GM19397 (cell line): ENCODE measurements at regions not wholly inside any gene's neighbourhood (a gene's known extent, or its start where the extent isn't known, plus 50 kb on each side); places are given as distances from the start of the nearest gene placed in this dataset.

Source experiments
- ATAC-seq: cut with Tn5 transposase; IDR thresholded peaks from one replicate; pipeline ENCODE4 v1.9.1; 2021; ENCODE audit warnings: mild to moderate bottlenecking, moderate library complexity; ENCODE audit not compliant: unreplicated experiment

DNA sequence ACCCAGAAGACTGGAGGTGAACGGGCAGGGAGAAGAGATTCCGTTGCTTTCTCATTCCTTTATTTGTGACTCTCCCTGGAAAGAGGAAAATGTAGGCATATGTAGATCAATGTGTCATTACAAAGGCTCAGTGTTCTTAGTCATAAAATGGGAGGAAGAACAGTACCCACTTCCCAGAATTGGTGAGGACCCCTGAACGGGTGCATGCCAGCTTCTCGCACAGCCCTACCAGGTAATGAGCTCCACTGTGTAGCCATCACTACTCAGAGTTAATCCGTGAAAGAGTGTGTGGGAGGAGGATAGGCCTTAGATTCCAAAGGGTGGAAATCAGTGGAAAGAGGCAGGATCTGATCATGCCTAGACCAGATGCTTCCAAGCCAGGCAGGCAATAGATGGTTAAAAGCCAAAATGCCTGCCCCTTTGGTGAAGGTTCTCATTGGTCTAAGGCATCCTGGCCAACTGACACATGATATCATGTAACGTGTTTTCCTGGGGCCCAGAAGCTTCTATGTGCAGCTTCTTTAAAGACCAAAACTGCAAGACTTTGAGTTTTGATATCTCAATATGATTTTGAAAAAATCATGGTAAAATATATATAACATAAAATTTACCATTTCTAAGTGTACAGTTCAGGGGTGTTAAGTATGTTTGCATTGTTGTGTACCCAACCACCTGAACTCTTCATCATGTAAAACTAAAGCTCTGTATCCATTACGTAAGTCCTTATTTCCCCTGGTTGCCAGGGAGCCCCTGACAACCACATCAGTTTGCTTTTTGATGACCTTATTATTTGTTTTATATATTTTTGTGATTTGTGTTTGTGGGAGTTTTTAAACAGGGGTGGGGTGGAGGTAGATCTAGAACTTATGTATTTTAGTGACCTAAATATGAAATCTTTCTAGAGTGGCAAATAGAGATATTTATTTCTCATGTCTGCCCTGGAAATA lies 402.2 kb upstream of the CFAP20DC start:
- ATAC-seq: peak; percentile 2

GRCh38 chr3:59450946-59451763 lies 401.3 kb upstream of the CFAP20DC start:
- peak; percentile 94 for ATAC-seq

DNA sequence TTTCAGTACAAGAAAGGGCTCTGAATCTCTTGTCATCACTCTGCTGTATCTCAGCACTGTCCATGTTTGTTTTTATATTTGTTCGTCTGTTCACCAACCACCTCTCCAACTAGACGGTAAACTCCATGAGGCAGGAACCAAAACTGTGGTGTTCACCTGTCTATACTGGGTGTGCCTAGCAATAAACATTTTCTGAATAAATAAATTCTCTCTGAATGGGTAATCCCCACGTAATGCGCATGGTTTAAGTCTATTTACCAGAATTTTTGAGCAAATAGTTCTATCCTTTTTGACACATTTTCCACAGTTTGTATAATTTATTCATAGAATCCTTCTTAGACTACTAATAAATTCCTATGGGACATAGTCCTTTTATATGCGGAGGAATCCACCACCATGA lies 400.6 kb upstream of the CFAP20DC start:
- ATAC-seq: no peak

- ATAC-seq: no peak
Measured at GRCh38 chr3:59446775-59447465, 397.1 kb upstream of the CFAP20DC start.

GRCh38 chr3:59444676-59445075 lies 394.9 kb upstream of the CFAP20DC start:
- ATAC-seq: no peak

- ATAC-seq: no peak
Measured at GRCh38 chr3:59444294-59444671, 394.5 kb upstream of the CFAP20DC start.

- ATAC-seq: no peak
Measured at GRCh38 chr3:59443618-59444293, 393.9 kb upstream of the CFAP20DC start.

DNA sequence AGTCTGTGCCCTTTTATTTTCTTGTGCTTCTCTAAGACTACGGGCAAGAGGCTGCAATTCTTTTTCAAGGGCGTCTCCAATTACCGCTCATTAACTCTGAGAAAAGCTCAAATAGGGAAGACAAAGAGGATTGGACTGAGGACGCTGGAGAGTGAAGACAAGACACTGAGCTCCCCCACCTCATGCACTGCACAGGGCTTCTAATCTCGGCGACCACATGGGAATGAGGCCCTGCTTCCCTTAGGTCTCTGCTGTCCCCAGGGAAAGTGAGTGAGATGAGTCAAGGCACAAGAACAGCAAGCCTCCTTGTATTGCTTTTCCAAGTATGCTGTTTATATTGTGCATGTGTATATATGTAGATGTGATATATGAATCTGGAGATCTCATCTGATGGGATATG lies 392.2 kb upstream of the CFAP20DC start:
- no peak for ATAC-seq

- no peak for ATAC-seq
Measured at GRCh38 chr3:59440285-59441028, 390.6 kb upstream of the CFAP20DC start.

GRCh38 chr3:59438492-59438891 lies 388.7 kb upstream of the CFAP20DC start:
- no peak for ATAC-seq

GRCh38 chr3:59436164-59436958 lies 386.5 kb upstream of the CFAP20DC start:
- no peak for ATAC-seq

- no peak for ATAC-seq
Measured at GRCh38 chr3:59433546-59433945, 383.7 kb upstream of the CFAP20DC start.

DNA sequence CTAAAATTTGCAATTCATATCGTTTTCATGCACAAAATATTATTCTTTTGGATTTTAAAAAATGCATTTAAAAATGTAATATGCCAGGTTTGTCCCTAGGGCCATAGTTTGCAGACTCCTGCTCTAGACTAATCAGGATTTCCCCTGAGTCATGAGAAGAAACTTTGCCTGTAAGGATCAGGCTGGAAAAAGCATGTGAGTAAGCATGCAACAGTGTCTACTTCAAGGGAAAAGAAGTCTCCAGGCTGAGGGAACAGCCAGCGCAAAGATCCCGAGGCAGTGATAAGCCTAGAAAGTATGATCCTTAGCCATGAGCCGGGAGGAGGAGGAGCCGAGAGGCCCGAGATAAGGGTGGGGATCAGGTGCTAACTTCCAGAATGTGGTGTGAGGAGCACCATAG lies 382.8 kb upstream of the CFAP20DC start:
- no peak for ATAC-seq

DNA sequence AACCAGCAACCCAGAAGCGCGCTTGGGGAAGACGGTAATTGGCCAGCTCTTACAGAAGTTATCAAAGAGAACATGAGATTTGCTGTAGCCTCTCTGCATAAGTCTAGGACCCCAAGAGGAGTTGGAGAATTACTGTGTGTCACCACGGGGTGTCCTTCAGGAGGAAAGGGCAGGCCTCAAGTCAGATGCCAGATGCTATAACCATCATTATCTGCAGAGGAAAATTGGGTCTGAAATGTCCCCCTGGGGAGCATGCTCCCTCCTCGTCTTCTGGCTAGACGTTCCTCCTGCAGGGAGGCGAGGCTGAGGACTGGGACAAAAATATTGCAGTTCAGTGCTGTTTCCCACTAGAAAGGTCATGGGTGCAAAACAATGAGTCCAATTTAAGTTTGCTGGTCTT lies 380.5 kb upstream of the CFAP20DC start:
- no peak for ATAC-seq

GRCh38 chr3:59429198-59429597 lies 379.4 kb upstream of the CFAP20DC start:
- ATAC-seq: no peak

DNA sequence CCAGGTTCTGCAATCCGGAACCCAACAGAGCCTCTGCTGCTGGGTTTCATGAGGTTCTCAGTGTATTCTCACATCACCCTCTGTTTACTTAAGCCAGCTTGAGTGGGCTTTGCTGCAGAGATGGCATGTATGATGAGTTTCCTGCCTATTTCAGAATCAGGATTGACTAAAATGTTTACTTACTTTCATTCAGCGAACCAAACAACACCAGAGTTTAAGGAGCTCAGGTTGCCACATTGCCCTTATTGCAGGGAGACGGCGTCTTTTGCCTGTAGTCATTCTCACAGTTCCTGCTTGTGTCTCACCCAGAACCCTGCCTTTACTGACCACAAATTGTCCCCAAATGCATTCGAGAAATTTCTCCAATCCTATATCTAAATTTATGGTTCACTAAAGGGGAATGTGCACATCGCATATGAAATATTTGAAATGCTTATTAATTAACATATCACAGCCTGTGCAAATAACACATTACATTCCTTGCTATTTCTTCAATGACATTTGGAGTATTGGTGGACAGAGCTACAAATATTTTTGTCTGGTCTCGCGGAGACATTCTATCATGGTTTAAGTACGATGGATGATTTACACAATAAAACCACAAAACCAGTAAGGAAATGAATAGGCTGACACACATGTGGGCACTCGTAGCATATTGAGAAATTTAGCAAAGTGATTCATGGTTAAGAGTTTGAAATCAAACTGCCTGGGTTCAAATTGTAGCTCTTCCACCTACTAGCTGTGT lies 377.2 kb upstream of the CFAP20DC start:
- no peak for ATAC-seq

- ATAC-seq: no peak
Measured at GRCh38 chr3:59425942-59426341, 376.1 kb upstream of the CFAP20DC start.

- ATAC-seq: no peak
Measured at GRCh38 chr3:59425371-59425770, 375.5 kb upstream of the CFAP20DC start.
